Head of caudate nucleus (tissue), 42 donors: ENCODE measurements at regions not wholly inside any gene's neighbourhood (a gene's known extent, or its start where the extent isn't known, plus 50 kb on each side); places are given as distances from the start of the nearest gene placed in this dataset.
"Not testable (repeated sequence)": the region's sequence is repeated elsewhere in the genome, so short reads cannot be mapped to it uniquely, and the experiment has no call there.

Experiments used
- DNase-seq, 42 donors: peaks; one replicate each; pipeline versions ENCODE4 v3.0.0 to v3.0.0-alpha.2; 2020 to 2021; ENCODE audit warnings: mixed read lengths in 7 of 42
- intact Hi-C: fragments of 100-400 bp; cut with DNase I; formaldehyde crosslinking; loops from one replicate; pipeline ENCODE4 v1.15.0; 2022

DNA sequence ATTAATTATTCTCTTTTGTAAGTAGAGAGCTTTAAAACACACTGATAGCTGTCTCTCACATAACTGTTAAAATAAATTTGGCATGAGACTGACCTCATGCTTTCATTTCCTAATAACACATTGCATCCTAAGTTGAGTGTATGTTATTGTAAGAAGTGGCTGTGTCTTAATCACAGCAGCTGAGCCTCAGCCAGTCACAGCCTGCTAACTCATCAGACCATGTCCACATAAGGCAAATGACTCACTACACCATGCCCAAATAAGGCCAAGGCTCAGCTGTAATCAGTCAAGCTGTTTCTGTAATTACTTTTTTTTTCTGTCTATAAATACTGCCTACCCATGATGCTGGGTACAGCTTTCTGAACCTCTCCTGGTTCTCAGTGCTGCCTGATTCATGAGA, 860.9 kb downstream of the XPNPEP1 start:
- DNase-seq: no peak
- intact Hi-C loops: no loop called here

DNA sequence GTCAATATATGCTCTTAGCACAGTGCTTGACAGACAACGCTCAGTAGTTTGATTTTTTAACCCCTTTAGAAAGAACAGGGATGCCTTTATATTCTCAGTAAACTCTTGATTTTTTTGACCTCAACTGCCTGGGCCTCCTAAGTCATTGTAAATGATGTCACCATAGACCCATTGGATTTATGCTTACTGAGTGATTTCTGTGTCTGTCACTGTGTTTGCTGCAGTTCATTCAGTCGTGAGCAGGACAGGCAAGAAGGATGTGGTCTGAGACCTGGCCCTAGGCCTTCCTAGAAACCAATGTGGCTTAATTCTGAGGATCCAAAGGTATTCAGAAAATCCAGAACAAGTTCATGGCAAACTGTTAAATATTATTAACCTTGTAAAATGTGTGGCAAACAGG, 868.1 kb downstream of the XPNPEP1 start:
- intact Hi-C loops: no loop called here
- no peak for DNase-seq

GRCh38 chr10:109047856-109048255, 875.5 kb downstream of the XPNPEP1 start:
- no peak for DNase-seq
- intact Hi-C loops: no loop called here

- DNase-seq, intact Hi-C loops: not testable (repeated sequence)
These were observed 876.9 kb downstream of the XPNPEP1 start for GRCh38 chr10:109046427-109046826.

DNA sequence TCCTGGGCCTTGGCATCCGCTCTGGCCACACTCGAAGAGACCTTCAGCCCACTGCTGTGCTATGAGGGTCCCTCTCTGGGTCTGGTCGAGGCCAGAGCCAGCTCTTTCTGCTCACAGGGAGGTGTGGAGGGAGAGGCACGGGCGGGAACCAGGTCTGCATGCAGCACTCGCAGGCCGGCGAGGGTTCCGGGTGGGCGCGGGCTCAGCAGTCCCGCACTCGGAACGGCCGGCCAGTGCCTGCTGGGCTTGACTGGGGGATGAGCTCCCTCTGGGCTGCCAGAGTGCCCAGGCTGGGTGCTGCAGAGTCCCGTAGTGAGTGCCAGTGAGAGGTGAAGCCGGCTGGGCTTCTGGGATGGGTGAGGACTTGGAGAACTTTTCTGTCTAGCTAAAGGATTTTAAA, 882.7 kb downstream of the XPNPEP1 start:
- intact Hi-C loops: no loop called here
- no peak for DNase-seq

GRCh38 chr10:109037978-109038377, 885.3 kb downstream of the XPNPEP1 start:
- DNase-seq: no peak
- intact Hi-C loops: no loop called here

DNA sequence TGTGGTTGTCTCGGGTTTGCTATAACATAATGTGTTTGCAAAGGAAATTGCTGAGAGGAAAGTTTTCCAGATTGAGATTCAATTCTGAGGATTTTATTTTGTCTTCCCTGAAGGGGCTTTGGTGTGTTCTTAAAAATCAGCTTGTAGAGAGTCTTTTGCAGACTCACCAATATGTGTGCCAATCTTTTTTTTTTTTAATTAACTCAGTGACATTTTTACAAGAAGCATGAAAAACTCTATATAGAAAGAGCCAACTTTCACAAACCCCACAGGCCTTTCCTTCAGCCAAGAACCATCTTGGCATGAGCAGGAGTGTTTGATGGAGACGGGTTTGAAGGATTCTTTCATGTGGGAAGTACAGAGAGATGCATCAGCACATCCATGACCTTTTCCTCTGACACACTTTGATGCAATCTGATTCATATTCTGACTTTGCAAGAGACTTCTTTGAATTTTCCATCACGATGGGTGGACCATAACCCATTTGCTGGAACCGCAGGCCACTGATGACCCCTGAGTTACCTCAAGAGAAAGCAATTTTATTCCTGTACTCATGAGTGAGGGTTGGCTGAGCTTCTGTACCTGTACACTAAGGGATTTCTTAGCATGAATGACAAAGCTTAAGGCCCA, 892.6 kb downstream of the XPNPEP1 start:
- no peak for DNase-seq
- intact Hi-C loops: no loop called here

DNA sequence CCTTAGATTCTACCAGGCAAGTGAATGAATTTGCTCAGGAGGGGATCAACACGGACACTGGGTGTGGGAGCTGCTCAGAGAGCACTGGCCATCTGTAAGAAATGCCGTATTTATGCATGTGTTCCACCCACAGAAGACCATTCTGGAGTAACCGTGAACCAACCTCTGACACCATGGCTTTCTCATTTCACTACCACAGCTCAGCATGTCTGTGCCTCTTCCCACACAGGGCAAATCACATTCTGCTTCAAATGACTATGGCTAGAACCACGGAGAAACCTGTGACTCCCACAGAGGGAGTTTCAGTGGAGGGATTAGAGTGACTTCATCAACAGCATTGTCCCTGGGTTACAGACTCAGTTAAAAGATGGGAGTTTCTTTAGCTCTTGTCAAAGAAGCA, 893.4 kb downstream of the XPNPEP1 start:
- no peak for DNase-seq
- intact Hi-C loops: no loop called here

GRCh38 chr10:109027534-109028185, 895.7 kb downstream of the XPNPEP1 start:
- DNase-seq: no peak
- intact Hi-C loops: no loop called here

- DNase-seq: no peak
- intact Hi-C loops: no loop called here
These were observed 898.1 kb downstream of the XPNPEP1 start for GRCh38 chr10:109025172-109025571.

DNA sequence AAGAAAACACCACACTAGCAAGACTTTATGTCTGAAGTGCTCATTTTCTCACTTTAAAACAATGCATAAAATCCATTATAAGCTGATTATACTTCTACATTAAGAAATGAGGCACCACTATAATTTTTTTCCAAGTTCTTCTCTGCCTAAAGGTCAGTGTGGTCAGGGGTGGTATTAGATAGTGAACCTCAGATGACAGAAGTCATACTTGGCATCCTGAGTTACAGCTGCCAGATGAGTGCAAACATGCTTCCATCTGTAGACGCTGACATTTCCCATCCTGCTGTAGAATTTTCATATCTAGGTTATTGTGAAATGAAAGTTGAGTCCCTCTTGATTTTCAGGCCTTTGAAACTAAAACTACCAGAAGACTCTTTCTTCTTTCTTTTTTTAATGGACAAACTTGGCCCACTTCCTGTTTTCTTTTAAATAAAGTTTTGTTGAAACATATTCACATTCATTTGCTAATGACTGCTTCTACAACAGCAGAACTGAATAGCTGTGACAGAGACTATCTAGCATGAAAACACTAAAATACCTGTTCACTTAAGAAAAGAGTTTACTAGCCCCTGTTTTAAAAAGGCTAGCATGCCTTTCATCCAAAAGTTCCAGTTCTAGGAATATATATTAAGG, 900.8 kb downstream of the XPNPEP1 start:
- intact Hi-C loops: no loop called here

DNA sequence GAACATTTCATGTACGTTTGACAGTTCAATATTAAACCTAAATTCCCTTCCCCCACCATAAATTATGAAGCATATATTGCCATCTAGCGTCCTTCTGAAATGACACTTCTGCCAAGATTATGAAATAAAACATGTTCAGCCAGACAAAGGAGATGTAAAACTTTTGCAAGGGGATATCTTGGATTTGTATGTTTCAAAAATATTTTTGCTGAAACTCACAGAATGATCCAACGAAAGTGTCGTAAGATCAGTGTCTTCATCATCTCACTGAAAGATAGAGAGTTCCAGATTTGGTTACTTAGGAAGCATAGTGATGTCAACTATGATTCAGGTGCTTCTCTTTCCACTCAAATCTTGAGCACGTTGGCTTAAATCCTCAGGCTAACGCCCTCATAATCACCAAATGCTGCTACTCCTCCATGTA, 904.3 kb downstream of the XPNPEP1 start:
- no peak for DNase-seq
- intact Hi-C loops: no loop called here

More for the DNA sequence above, 900.8 kb downstream of the XPNPEP1 start:
- no peak for DNase-seq

- intact Hi-C loops: no loop called here
- DNase-seq: no peak
These were observed 915.8 kb downstream of the XPNPEP1 start for GRCh38 chr10:109007514-109007913.

DNA sequence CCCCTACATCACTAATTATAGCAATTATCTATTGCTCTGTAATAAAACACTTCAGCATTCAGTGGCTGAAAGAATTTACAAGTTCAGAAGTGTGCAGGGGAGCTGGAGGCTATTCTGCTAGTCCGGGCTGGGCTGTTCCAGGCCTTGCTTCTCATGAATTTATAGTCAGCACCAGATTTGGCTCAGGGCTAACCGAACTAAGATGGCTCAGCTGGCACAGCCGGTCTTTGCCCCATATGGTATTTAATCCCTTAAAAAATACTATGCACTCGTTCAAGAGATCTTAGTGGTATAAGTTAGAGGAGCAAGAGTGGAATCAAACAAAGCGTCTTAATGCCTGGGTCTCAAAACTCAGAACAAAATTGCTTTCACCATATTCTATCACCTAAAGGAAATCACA, 932.9 kb downstream of the XPNPEP1 start:
- DNase-seq: no peak
- intact Hi-C loops: no loop called here

DNA sequence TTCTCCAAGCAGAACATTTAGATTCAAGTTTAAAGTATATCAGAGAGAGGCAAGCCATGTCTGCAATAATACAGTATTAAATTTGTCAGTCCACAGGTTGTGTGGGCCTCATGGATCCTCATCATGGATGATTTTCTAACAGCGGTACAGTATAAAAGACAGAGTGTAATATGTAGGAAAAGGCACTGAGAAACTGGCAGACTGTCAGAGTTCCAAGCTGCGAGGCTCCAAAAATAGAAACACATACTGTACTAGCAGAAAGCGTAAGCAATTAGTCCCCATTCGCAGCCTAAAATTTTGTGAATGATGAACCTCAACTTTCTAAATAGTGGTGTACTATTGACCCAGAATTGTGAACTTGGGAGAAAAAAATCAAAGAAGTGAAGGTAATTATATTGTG, 933.3 kb downstream of the XPNPEP1 start:
- DNase-seq: peak in 1 of 42 donors; percentile 7
- intact Hi-C loops: no loop called here

GRCh38 chr10:108982159-108982558, 941.2 kb downstream of the XPNPEP1 start:
- intact Hi-C loops: no loop called here
- no peak for DNase-seq

DNA sequence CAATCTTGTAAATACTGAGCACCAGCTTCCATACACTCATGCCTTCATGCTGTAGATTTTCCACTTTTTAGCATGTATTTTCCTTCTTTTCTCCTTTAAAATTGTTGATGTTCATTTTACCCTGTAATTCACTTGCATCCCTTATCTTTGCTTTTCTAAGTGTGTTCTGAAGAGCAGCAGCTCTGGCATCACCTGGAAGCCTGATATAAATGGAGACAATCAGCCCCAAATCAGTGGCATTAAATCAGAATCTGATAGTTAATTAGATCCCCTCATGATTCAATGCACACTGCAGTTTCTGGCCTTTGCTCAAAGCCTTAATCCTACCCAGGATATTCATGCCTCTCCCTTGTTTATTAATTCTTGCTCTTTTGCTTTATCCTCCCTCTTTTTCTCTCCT, 942.4 kb downstream of the XPNPEP1 start:
- DNase-seq: no peak
- intact Hi-C loops: no loop called here

- intact Hi-C loops: no loop called here
- no peak for DNase-seq
These were observed 947.8 kb downstream of the XPNPEP1 start for GRCh38 chr10:108975459-108976058.

DNA sequence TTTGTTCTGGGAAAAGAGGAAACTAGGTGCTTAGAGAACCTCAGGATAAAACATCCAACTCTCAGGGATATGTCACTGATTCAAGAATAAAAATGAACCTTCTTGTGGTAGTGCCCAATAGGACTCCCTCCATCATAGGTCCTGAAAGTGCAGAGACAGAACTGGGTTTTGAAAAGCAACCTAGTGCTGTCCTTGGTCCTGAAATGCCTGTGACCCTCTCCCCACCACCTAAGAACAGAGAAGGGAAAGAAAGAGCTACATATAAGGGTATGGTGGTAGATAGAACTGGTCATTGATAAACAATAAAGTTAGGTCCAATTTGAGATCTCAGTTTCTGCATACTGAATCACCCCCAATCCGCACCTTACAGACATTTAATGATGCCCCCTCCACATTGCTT, 953.3 kb downstream of the XPNPEP1 start:
- DNase-seq: no peak
- intact Hi-C loops: no loop called here

DNA sequence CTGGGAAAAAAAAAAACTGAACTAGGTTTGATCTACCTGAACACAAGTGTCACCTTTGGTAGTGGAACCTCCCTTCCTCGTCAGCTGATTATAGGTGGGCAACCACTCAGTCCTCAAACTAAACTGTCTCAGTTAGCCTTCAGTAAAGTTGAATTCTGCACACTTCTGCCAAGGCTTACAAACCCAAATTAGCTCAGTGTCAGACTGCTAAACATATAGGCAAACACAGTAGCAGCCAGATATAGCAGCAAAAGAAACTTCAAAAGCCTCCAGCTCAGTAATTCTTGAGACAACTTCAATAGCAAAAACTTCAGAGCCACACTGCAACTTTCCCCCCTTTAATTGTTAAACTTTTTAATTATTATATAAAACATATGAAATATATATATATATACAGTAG, 956.9 kb downstream of the XPNPEP1 start:
- DNase-seq: no peak
- intact Hi-C loops: no loop called here
